ENCODE measurements at regions not wholly inside any gene's neighbourhood (a gene's known extent, or its start where the extent isn't known, plus 50 kb on each side); places are given as distances from the start of the nearest gene placed in this dataset.

- H3K4me2 ChIP-seq (ENCODE audit: insufficient read depth, insufficient read length, low read length), result no peak overlapping the region
- no peak for TF ChIP-seq CTCF (conservative IDR thresholded peaks at IDR 0.05)
- no peaks in the 10 kb centered on the region for H3K9me3 ChIP-seq (ENCODE audit: control insufficient read depth, low read depth, low read length)
- no peak overlapping the region for H3K27ac ChIP-seq (ENCODE audit: insufficient read length, low read depth, low read length)
- H3T11ph ChIP-seq (ENCODE audit: low read length), result no peak overlapping the region
- H3K4me3 Mint-ChIP-seq, result no peak overlapping the region
- H4K91ac ChIP-seq (ENCODE audit: insufficient read length, low read depth, low read length), result no peak overlapping the region
- H3K23ac ChIP-seq (ENCODE audit: insufficient read length, low read depth, low read length), result no peak overlapping the region
- H3K79me2 ChIP-seq (ENCODE audit: insufficient read depth, low read length), result no peaks in the 10 kb centered on the region
- H4K8ac ChIP-seq (replicated peaks; ENCODE audit: insufficient read length, low read depth, low read length), result no peak overlapping the region
- no peaks in the 10 kb centered on the region for H3K27me3 ChIP-seq (ENCODE audit: insufficient read depth, low read length)
- H4K5ac ChIP-seq (ENCODE audit: insufficient read length, low read depth, low read length), result no peak overlapping the region
- no peak overlapping the region for H2AK5ac ChIP-seq (ENCODE audit: insufficient read length, low read length)
- no peak overlapping the region for H2BK20ac ChIP-seq (ENCODE audit: low read depth, low read length, poor library complexity, severe bottlenecking)
- no peak overlapping the region for H2AFZ ChIP-seq (ENCODE audit: low read length)
- H3K4me1 Mint-ChIP-seq, result peaks cover 10 to 14% of the 10 kb centered on the region in 2 experiments
- H2BK12ac ChIP-seq (ENCODE audit: insufficient read length, low read depth, low read length), result no peak overlapping the region
- H3K36me3 Mint-ChIP-seq (ENCODE audit: insufficient read depth in 1 of 3, low read depth in 3 of 3), result no peaks in the 10 kb centered on the region
- no peaks in the 10 kb centered on the region for H3K23me2 ChIP-seq (ENCODE audit: insufficient read length, low read depth, low read length, poor library complexity, severe bottlenecking)
- no peak overlapping the region for H3K4ac ChIP-seq (ENCODE audit: low read depth, low read length)
- H3K18ac ChIP-seq (ENCODE audit: insufficient read length, low read depth, low read length), result no peak overlapping the region
- no peak overlapping the region for H3K56ac ChIP-seq (ENCODE audit: insufficient read length, low read depth, low read length)
- no peak for DNase-seq
- no peak overlapping the region for H3K14ac ChIP-seq (ENCODE audit: insufficient read depth, low read length)
- H2BK5ac ChIP-seq (ENCODE audit: insufficient read length, low read length), result no peak overlapping the region
- H2BK120ac ChIP-seq (ENCODE audit: low read depth, low read length, poor library complexity, severe bottlenecking), result no peak overlapping the region
- H3K9ac ChIP-seq (ENCODE audit: extremely low read depth, insufficient read length, low read length), result no peak overlapping the region
- H3K27me3 Mint-ChIP-seq (ENCODE audit: low read depth), result no peaks in the 10 kb centered on the region
- no peaks in the 10 kb centered on the region for H3K79me1 ChIP-seq (ENCODE audit: insufficient read depth, low read depth, low read length, poor library complexity, severe bottlenecking)
- no peak overlapping the region for H3K27ac Mint-ChIP-seq
- no peaks in the 10 kb centered on the region for H3K4me1 ChIP-seq (ENCODE audit: insufficient read depth, low read length)
- no peaks in the 10 kb centered on the region for H3K9me3 Mint-ChIP-seq
- H2BK15ac ChIP-seq (ENCODE audit: low read depth, low read length), result no peak overlapping the region
- H4K20me1 ChIP-seq (ENCODE audit: control insufficient read depth, insufficient read depth, insufficient read length), result no peaks in the 10 kb centered on the region
These were observed 1650.5 kb upstream of the NUDT12 start for GRCh38 chr5:105213078-105213477.
